Astrocyte (in vitro differentiated cells and primary cell): ENCODE measurements at regions not wholly inside any gene's neighbourhood (a gene's known extent, or its start where the extent isn't known, plus 50 kb on each side); places are given as distances from the start of the nearest gene placed in this dataset.

Source experiments
- CTCF ChIP-seq: IDR thresholded peaks from 2 replicates; pipeline ENCODE4 v1.5.1; 2011; ENCODE audit warnings: low read depth, mild to moderate bottlenecking, inconsistent platforms, low read length, moderate library complexity; ENCODE audit not compliant: insufficient read depth
- EZH2 ChIP-seq: IDR thresholded peaks from 2 replicates; pipeline ENCODE4 v1.6.1; 2012; ENCODE audit warnings: mild to moderate bottlenecking, low read length, inconsistent platforms; ENCODE audit not compliant: insufficient read depth

GRCh38 chrX:69372435-69372834 is 131.7 kb upstream of the NALF2 start:
- TF ChIP-seq CTCF: no peak
- TF ChIP-seq EZH2: no peak
